GM19328 (cell line): ENCODE measurements at regions not wholly inside any gene's neighbourhood (a gene's known extent, or its start where the extent isn't known, plus 50 kb on each side); places are given as distances from the start of the nearest gene placed in this dataset.

Experiments used
- ATAC-seq: cut with Tn5 transposase; IDR thresholded peaks from one replicate; pipeline ENCODE4 v1.9.1; 2021; ENCODE audit warnings: mild to moderate bottlenecking, moderate library complexity; ENCODE audit not compliant: unreplicated experiment

GRCh38 chr19:30209617-30210600 lies 162.3 kb upstream of the ZNF536 start:
- ATAC-seq = no peak

- ATAC-seq = no peak
Observed at GRCh38 chr19:30212574-30212973, 159.6 kb upstream of the ZNF536 start.

GRCh38 chr19:30214651-30215051 lies 157.5 kb upstream of the ZNF536 start:
- no peak for ATAC-seq

GRCh38 chr19:30215248-30215647 lies 156.9 kb upstream of the ZNF536 start:
- no peak for ATAC-seq

- ATAC-seq = no peak
Observed at GRCh38 chr19:30216453-30216852, 155.7 kb upstream of the ZNF536 start.

GRCh38 chr19:30217461-30217860 lies 154.7 kb upstream of the ZNF536 start:
- ATAC-seq = no peak

GRCh38 chr19:30219702-30220101 lies 152.5 kb upstream of the ZNF536 start:
- no peak for ATAC-seq

- ATAC-seq = no peak
Observed at GRCh38 chr19:30221176-30221575, 151.0 kb upstream of the ZNF536 start.

- ATAC-seq = no peak
Observed at GRCh38 chr19:30222428-30222873, 149.7 kb upstream of the ZNF536 start.

GRCh38 chr19:30222992-30223865 lies 149.0 kb upstream of the ZNF536 start:
- ATAC-seq = no peak

- ATAC-seq = no peak
Observed at GRCh38 chr19:30223866-30224688, 148.1 kb upstream of the ZNF536 start.

GRCh38 chr19:30224689-30225606 lies 147.2 kb upstream of the ZNF536 start:
- ATAC-seq = no peak

GRCh38 chr19:30225676-30226463 lies 146.3 kb upstream of the ZNF536 start:
- ATAC-seq = no peak

GRCh38 chr19:30226464-30227011 lies 145.6 kb upstream of the ZNF536 start:
- ATAC-seq = no peak

- no peak for ATAC-seq
Observed at GRCh38 chr19:30227012-30227621, 145.1 kb upstream of the ZNF536 start.

- ATAC-seq = peak; percentile 53
Observed at GRCh38 chr19:30227661-30228112, 144.5 kb upstream of the ZNF536 start.

- ATAC-seq = no peak
Observed at GRCh38 chr19:30228113-30228834, 143.9 kb upstream of the ZNF536 start.
